ENCODE measurements at regions not wholly inside any gene's neighbourhood (a gene's known extent, or its start where the extent isn't known, plus 50 kb on each side); places are given as distances from the start of the nearest gene placed in this dataset.

DNA sequence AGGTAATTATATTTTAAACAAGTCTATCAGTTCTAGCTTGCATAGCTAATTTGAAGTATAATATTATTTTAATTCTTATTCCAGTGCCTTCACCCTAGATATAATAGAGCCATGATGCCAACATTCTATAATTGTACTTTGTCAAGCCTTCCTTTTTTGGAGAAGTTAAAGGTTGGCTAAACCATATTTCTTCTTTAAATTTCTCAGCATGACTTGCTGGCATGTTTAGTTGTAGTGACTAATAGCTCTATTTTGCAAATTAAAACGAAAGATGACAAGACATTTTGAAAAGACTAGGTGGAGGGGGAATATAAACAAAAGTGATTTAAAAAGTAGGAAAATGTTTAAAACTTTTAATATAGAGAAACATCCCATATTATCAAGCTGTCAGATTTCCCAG, 400.7 kb downstream of the PSAT1 start:
- TF ChIP-seq, protein P1, sequence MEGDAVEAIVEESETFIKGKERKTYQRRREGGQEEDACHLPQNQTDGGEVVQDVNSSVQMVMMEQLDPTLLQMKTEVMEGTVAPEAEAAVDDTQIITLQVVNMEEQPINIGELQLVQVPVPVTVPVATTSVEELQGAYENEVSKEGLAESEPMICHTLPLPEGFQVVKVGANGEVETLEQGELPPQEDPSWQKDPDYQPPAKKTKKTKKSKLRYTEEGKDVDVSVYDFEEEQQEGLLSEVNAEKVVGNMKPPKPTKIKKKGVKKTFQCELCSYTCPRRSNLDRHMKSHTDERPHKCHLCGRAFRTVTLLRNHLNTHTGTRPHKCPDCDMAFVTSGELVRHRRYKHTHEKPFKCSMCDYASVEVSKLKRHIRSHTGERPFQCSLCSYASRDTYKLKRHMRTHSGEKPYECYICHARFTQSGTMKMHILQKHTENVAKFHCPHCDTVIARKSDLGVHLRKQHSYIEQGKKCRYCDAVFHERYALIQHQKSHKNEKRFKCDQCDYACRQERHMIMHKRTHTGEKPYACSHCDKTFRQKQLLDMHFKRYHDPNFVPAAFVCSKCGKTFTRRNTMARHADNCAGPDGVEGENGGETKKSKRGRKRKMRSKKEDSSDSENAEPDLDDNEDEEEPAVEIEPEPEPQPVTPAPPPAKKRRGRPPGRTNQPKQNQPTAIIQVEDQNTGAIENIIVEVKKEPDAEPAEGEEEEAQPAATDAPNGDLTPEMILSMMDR (IDR thresholded peaks at IDR 0.05) = no peak

DNA sequence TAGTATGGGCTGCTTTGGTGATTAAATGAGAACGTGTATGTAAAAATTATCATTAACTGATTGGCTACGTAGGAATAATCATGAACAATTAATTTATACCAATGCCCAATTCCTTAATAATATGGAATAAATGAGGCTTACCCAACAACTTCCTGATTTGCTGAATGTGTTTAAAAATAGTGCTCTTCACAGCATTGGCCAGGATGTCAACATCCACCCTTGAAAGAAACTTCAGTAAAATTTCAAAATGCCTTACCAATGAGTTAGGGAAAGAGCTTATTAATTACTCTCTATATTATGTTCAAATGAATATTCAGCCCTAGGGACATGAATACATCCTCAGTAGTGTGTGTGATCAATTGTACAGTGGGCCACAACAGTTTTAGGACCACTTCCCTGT, 401.4 kb downstream of the PSAT1 start:
- TF ChIP-seq, protein P1 (IDR thresholded peaks at IDR 0.05) = no peak

DNA sequence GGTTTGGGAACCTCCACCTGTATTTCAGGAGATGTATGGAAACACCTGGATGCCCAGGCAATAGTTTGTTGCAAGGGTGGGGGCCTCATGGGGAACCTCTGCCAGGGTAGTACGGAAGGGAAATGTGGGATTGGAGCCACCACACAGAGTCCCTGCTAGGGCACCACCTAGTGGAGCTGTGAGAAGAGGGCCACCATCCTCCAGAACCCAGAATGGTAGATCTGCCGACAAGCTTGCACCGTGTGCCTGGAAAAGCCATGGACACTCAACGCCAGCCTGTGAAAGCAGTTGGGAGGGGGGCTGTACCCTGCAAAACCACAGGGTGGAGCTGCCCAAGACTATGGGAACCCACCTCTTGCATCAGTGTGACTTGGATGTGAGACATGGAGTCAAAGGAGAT, 407.2 kb downstream of the PSAT1 start:
- TF ChIP-seq, protein P1 (IDR thresholded peaks at IDR 0.05) = peak; percentile 61

DNA sequence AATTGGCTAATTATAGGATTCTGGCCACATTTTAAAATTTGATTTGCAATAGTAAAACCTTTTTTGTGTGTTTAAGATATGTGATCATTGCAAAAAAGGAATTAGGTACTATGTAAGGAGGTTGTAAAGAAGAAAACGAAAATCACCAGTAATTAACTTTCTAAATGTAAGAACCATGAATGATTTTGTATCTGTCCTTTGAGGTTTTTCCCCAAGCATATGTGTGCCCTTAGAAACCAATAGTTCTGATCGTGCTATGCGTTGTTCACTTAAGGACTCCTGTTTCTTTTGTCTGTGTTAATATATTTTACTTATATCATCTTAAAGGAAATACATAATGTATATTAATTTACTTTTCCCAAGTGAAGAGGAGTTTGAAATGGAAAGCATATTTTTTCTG, 410.2 kb downstream of the PSAT1 start:
- TF ChIP-seq, protein P1 (IDR thresholded peaks at IDR 0.05) = no peak

DNA sequence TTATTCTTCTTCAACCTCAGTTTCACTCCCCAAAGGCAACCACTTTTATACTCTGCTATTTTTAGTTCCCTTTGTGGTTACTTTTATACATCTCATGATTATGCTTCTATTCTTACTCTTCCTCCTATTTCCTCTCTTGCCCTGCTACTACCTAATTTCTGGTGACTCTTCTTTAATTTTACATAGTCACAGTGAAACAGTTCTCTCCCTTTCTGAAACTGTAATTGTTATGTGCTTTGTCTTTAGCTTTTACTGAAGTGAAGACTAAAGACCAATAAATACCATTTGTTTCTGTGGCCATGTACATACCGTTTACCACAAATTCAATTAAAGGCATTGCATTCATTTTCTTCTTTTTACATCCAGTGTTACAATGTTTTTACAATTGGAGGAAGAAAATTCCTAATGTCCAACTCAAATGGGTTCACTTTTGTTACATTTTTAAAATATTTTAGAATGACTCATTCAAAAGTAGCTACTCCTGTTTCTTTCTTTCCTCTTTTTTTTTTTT, 410.6 kb downstream of the PSAT1 start:
- TF ChIP-seq, protein P1 (IDR thresholded peaks at IDR 0.05) = no peak

DNA sequence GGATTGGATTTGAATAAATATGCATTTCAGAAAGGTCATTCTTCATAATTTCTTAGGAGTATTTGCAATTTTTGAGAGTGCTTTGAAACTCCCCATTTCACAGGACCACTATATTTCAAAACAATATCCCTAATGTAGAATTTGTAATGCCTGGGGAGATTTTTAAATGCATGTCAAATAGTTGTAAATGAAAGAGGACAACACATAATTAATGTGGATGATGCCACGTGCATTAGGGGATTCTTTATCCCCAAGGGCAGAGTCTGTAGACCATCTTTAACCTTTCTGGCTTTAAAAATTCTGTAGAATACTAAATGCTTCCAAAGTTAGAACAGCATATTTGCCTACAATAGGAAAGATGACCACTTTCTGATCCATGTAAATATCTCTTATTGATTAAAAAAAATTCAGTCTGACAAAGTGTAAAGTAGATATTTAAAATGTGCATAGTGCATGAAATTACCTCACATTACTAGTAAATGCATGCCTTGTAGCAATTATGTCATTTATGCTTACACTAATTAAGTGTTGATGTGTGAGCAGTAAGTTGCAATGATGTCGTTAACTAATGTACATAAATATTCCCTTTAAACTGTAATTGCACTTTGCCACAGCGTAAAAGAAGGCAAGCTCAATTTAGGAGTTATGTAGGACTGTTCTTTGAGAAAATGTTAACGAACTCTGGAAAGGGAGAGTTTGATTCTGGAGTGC, 416.1 kb downstream of the PSAT1 start:
- TF ChIP-seq, protein P1 (IDR thresholded peaks at IDR 0.05) = no peak

DNA sequence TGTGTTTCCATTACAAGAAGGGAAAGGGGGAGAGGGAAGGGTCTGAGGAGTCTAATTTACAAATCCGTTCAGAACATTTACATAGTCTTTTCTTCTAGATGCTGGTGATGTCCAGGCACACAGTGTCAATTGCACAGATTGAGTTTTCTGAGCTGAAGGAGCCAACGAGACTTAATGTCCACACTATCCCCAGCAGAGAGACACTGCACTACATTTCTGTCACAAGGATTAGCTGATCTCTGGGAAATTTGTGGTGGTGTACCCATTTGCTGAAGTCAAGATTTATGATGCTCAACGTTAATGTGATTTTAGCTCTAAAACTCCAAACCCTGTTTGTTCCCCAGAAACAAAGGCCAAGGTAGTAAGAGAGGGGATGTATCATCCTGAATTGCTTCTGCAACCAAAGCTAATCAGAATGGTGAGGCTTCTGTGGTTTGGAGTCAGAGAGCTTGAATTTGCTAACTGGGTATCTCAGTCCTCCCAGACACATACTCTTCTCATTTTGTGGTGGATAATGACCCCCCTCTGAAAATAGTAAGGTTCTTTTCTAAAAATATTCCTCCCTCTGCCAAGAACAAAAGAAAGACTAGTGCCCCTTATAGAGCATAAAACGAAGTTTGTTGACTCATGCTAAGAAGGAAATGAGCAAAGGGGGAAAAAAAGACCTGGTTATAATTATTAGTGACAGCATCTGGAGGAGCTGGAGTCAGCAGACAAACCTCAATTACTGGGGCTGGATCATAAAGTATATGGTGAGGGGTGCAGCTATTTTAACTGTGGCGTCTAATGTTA, 416.9 kb downstream of the PSAT1 start:
- TF ChIP-seq, protein P1 (IDR thresholded peaks at IDR 0.05) = no peak

Data from LNCAP (cell line).